Activated T-helper 17 cell treated with anti-CD3 and anti-CD28 coated beads, Interleukin-2, amount 50 U/mL, for 72 hours (primary cell): ENCODE measurements at regions not wholly inside any gene's neighbourhood (a gene's known extent, or its start where the extent isn't known, plus 50 kb on each side); places are given as distances from the start of the nearest gene placed in this dataset.
"Not testable (repeated sequence)": the region's sequence is repeated elsewhere in the genome, so short reads cannot be mapped to it uniquely, and the experiment has no call there.

Source experiments
- ATAC-seq: fragments of 150-1000 bp; cut with Tn5 transposase; replicated peaks from 2 replicates; pipeline ENCODE4 v1.10.0; 2021; ENCODE audit warnings: mild to moderate bottlenecking, moderate library complexity
- H3K27ac Mint-ChIP-seq: one replicate; pipeline ENCODE4 v1.8.0; 2022; ENCODE audit warnings: mixed read lengths
- H3K27me3 Mint-ChIP-seq: one replicate; pipeline ENCODE4 v1.8.0; 2022; ENCODE audit warnings: mixed read lengths
- H3K36me3 Mint-ChIP-seq: one replicate; pipeline ENCODE4 v1.8.0; 2022; ENCODE audit warnings: low read depth, mild to moderate bottlenecking, mixed read lengths
- H3K4me1 Mint-ChIP-seq: one replicate; pipeline ENCODE4 v1.8.0; 2022; ENCODE audit warnings: mixed read lengths
- H3K4me3 Mint-ChIP-seq: one replicate; pipeline ENCODE4 v1.8.0; 2022; ENCODE audit warnings: mild to moderate bottlenecking, mixed read lengths
- H3K9me3 Mint-ChIP-seq: one replicate; pipeline ENCODE4 v1.8.0; 2022; ENCODE audit warnings: mixed read lengths

DNA sequence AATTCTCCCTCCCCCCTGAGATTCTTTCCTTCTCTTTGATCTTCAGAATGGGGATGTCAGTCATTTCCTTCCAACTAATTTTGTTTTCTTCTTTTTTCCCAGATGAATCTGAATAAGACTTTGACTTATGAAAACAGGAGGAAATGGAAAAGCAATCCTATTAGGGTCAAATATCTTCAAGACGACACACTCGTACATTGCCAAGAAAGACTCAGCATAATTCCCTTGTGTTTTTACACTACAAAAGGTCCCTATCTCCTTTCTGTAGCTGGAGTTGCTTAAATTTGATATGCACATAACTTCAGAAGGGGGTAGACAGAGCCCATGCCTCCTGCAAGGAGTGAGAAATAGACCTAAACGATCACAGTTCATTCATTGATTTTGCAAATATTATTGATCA is 230.3 kb upstream of the RBBP8 start:
- Mint-ChIP-seq H3K9me3 (no peaks in the 10 kb centered on the region), H3K27me3 (peaks cover 7% of the 10 kb centered on the region), H3K36me3 (no peaks in the 10 kb centered on the region), H3K4me1 (no peaks in the 10 kb centered on the region), H3K4me3 (no peak overlapping the region), H3K27ac (no peak overlapping the region)
- no peak for ATAC-seq

GRCh38 chr18:22703883-22704585 is 229.1 kb upstream of the RBBP8 start:
- no peaks in the 10 kb centered on the region for H3K36me3 Mint-ChIP-seq
- H3K9me3 Mint-ChIP-seq, result no peaks in the 10 kb centered on the region
- H3K27me3 Mint-ChIP-seq, result peaks cover 7% of the 10 kb centered on the region
- H3K4me1 Mint-ChIP-seq, result no peaks in the 10 kb centered on the region
- no peak overlapping the region for H3K4me3 Mint-ChIP-seq
- no peak overlapping the region for H3K27ac Mint-ChIP-seq
- ATAC-seq, result peak; percentile 47

DNA sequence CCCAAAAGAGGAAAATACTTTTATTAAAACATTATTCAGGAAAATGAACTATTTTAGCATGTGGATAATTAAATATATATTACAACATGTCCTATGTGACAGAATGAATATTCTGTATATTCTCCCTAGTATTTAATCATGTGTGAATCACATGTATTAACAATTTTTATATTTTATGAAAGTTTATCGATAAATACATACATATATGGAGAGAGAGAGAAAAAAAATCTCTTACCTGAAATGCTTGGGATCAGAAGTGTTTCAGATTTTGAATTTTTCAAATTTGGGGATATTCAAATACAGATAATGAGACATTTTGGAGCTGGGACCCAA is 228.6 kb upstream of the RBBP8 start:
- H3K4me1 Mint-ChIP-seq, result no peaks in the 10 kb centered on the region
- H3K4me3 Mint-ChIP-seq, result no peak overlapping the region
- H3K36me3 Mint-ChIP-seq, result no peaks in the 10 kb centered on the region
- no peaks in the 10 kb centered on the region for H3K9me3 Mint-ChIP-seq
- no peak overlapping the region for H3K27ac Mint-ChIP-seq
- H3K27me3 Mint-ChIP-seq, result peaks cover 7% of the 10 kb centered on the region
- no peak for ATAC-seq

GRCh38 chr18:22705328-22705727 is 227.8 kb upstream of the RBBP8 start:
- no peak for ATAC-seq
- H3K9me3 Mint-ChIP-seq, result no peaks in the 10 kb centered on the region
- no peaks in the 10 kb centered on the region for H3K4me1 Mint-ChIP-seq
- H3K27ac Mint-ChIP-seq, result no peak overlapping the region
- H3K36me3 Mint-ChIP-seq, result no peaks in the 10 kb centered on the region
- peaks cover 6% of the 10 kb centered on the region for H3K27me3 Mint-ChIP-seq
- H3K4me3 Mint-ChIP-seq, result no peak overlapping the region

DNA sequence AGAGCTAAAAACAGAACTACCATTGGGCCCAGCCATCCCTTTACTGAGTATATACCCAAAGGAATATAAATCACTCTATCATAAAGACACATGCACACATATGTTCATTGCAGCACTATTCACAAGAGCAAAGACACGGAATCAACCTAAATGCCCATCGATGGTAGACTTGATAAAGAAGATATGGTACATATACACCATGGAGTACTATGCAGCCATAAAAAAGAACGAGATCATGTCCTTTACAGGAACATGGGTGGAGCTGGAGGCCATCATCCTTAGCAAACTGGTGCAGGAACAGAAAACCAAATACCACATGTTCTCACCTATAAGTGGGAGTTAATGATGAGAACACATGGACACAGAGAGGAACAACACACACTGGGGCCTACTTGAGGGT is 227.1 kb upstream of the RBBP8 start:
- not testable (repeated sequence) for H3K4me1 Mint-ChIP-seq, ATAC-seq, H3K27ac Mint-ChIP-seq

DNA sequence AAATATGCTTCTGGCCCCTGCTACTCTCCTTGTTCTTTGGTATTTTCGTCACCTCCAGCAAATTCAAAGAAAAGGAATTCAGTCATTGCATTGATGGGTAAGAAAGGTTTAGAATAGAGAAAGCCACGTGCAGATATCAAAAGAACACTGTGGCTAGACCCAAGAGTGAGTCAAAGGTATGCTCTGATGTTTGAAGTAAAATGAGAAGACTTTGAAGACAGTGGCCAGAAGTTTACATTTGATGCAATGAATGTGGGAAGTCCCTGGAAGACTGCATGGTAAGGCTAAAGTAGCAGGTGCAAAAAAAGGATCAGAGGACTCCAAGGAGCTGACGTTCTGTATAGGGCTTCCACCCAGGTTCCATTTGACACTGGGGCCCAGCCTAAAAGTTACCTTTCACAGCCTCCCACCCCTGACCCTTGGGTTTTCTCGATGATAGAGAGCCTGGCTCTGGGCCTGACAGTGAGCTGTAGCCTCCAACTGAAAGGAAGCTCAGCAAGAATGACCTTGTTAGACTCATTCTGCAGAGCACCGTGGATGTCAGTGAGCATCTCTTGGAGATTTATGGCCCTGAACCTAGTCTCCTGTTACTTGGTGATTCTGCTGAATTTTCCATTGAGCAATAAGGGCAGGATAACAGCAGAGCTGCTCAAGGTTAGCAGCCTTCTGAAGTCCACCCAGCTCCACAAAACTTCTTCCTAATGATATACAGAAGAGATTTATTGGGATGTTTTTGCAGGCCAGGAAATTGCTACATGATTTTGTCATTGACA is 223.7 kb upstream of the RBBP8 start:
- Mint-ChIP-seq H3K36me3 (no peaks in the 10 kb centered on the region), H3K4me3 (no peak overlapping the region), H3K27me3 (peaks cover 7% of the 10 kb centered on the region), H3K4me1 (no peaks in the 10 kb centered on the region), H3K9me3 (no peaks in the 10 kb centered on the region), H3K27ac (no peak overlapping the region)
- no peak for ATAC-seq

More for the DNA sequence above, 227.1 kb upstream of the RBBP8 start:
- not testable (repeated sequence) for H3K9me3 Mint-ChIP-seq, H3K4me3 Mint-ChIP-seq, H3K27me3 Mint-ChIP-seq, H3K36me3 Mint-ChIP-seq

DNA sequence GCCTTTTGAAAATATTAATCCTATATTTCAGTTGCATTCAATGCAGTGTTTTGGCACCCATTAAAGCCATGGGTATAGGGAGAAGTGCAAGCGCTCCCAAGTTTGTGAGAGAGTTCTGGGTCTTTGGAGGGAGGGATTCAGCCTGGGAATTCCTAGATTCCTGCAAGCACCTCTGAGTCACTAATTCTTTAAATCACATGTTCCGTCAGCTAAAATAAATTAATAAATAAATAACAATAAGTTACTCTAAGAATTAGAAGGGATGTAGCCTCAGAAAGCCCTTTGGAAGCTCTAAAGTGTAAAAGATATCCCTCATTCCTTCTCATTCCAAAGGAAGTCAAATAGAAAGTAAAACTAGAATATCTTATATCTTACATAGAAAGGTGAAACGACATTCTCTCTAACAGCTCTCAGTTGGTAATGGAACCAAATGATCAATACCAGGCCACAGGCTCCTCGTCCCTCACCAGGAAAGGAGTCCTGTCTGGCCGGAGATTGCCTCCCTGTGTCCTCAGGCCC is 222.4 kb upstream of the RBBP8 start:
- Mint-ChIP-seq H3K36me3 (no peaks in the 10 kb centered on the region), H3K27me3 (peaks cover 7% of the 10 kb centered on the region), H3K27ac (no peak overlapping the region), H3K4me1 (no peaks in the 10 kb centered on the region), H3K4me3 (no peak overlapping the region), H3K9me3 (no peaks in the 10 kb centered on the region)
- ATAC-seq, result no peak

GRCh38 chr18:22711192-22711685 is 221.9 kb upstream of the RBBP8 start:
- H3K9me3 Mint-ChIP-seq, result no peaks in the 10 kb centered on the region
- H3K4me1 Mint-ChIP-seq, result no peaks in the 10 kb centered on the region
- H3K36me3 Mint-ChIP-seq, result no peaks in the 10 kb centered on the region
- H3K4me3 Mint-ChIP-seq, result no peak overlapping the region
- peaks cover 7% of the 10 kb centered on the region for H3K27me3 Mint-ChIP-seq
- no peak overlapping the region for H3K27ac Mint-ChIP-seq
- no peak for ATAC-seq

GRCh38 chr18:22713511-22713910 is 219.6 kb upstream of the RBBP8 start:
- Mint-ChIP-seq H3K4me1 (no peaks in the 10 kb centered on the region), H3K9me3 (no peaks in the 10 kb centered on the region), H3K36me3 (no peaks in the 10 kb centered on the region), H3K27me3 (peaks cover 9% of the 10 kb centered on the region), H3K27ac (no peak overlapping the region), H3K4me3 (no peak overlapping the region)
- no peak for ATAC-seq

GRCh38 chr18:22717536-22717935 is 215.6 kb upstream of the RBBP8 start:
- not testable (repeated sequence) for H3K27ac Mint-ChIP-seq, H3K4me1 Mint-ChIP-seq, H3K9me3 Mint-ChIP-seq, H3K36me3 Mint-ChIP-seq, H3K27me3 Mint-ChIP-seq, ATAC-seq, H3K4me3 Mint-ChIP-seq

DNA sequence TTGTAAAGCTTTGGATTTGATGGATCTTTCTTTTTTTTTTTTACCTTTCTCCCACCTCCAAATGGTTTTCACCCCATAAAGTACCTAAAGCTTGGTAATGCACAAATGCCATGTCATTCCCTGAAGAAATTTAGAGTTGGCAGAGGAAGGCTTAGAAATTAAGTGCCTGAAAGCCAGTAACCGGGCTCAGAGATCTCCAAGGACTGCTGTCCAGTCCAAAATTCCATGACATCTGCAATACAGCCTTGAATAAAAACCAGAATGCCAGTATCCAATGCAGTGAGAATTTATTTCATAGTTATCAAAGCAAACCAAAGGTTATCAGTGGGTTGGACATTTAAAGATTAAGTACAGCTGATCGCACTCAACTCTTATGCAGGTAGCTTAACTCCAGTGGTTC is 209.9 kb upstream of the RBBP8 start:
- H3K27me3 Mint-ChIP-seq, result peaks cover 7% of the 10 kb centered on the region
- H3K36me3 Mint-ChIP-seq, result no peaks in the 10 kb centered on the region
- no peaks in the 10 kb centered on the region for H3K9me3 Mint-ChIP-seq
- no peaks in the 10 kb centered on the region for H3K4me1 Mint-ChIP-seq
- no peak for ATAC-seq
- H3K4me3 Mint-ChIP-seq, result no peak overlapping the region
- H3K27ac Mint-ChIP-seq, result no peak overlapping the region

GRCh38 chr18:22723773-22724172 is 209.4 kb upstream of the RBBP8 start:
- Mint-ChIP-seq H3K9me3 (no peaks in the 10 kb centered on the region), H3K27me3 (peaks cover 4% of the 10 kb centered on the region), H3K36me3 (no peaks in the 10 kb centered on the region), H3K27ac (no peak overlapping the region), H3K4me1 (no peaks in the 10 kb centered on the region), H3K4me3 (no peak overlapping the region)
- no peak for ATAC-seq

DNA sequence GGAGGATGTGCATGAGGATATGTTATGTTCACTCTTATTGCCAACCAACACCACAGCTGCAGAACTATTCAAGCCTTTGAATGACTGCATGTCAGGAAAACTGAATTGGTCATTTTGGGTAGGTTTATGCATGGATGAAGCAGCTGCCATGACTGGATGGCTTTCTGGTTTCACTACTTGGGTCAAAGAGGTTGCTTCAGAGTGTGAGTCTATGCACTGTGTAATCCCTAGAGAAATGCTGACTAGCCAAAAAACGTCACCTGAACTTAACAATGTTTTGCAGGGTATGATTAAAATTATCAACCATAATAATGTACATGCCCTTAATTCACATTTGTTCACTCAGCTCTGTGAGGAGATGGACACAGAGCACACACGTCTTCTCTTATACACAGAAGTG is 206.7 kb upstream of the RBBP8 start:
- no peak overlapping the region for H3K4me3 Mint-ChIP-seq
- no peaks in the 10 kb centered on the region for H3K4me1 Mint-ChIP-seq
- H3K27me3 Mint-ChIP-seq, result peaks cover 4% of the 10 kb centered on the region
- no peak overlapping the region for H3K27ac Mint-ChIP-seq
- no peaks in the 10 kb centered on the region for H3K9me3 Mint-ChIP-seq
- no peak for ATAC-seq
- H3K36me3 Mint-ChIP-seq, result no peaks in the 10 kb centered on the region

DNA sequence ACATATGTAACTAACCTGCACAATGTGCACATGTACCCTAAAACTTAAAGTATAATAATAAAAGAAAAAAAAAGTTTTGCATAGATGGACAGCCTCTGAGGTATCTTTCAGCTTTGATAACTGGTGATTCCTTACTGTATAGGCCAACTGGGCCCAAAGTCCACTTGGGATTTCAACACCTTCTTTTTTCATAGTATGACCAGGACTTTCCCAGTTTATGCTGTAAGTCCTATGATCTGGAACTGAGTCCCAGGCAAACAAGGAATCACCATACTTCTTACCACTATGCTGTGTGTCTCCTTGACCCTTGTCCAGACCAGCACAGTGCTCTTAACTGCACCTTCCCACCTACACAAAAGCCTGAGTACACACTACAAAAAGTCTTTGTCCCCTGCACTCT is 205.1 kb upstream of the RBBP8 start:
- no peak overlapping the region for H3K4me3 Mint-ChIP-seq
- no peak for ATAC-seq
- no peaks in the 10 kb centered on the region for H3K9me3 Mint-ChIP-seq
- no peaks in the 10 kb centered on the region for H3K36me3 Mint-ChIP-seq
- no peak overlapping the region for H3K27ac Mint-ChIP-seq
- no peaks in the 10 kb centered on the region for H3K4me1 Mint-ChIP-seq
- H3K27me3 Mint-ChIP-seq, result peaks cover 4% of the 10 kb centered on the region

GRCh38 chr18:22728481-22729105 is 204.5 kb upstream of the RBBP8 start:
- H3K27me3 Mint-ChIP-seq, result peaks cover 9% of the 10 kb centered on the region
- no peak overlapping the region for H3K4me3 Mint-ChIP-seq
- no peaks in the 10 kb centered on the region for H3K9me3 Mint-ChIP-seq
- no peak for ATAC-seq
- H3K36me3 Mint-ChIP-seq, result no peaks in the 10 kb centered on the region
- H3K4me1 Mint-ChIP-seq, result no peaks in the 10 kb centered on the region
- no peak overlapping the region for H3K27ac Mint-ChIP-seq
